Neural crest cell (in vitro differentiated cells): ENCODE measurements at regions not wholly inside any gene's neighbourhood (a gene's known extent, or its start where the extent isn't known, plus 50 kb on each side); places are given as distances from the start of the nearest gene placed in this dataset.
A peak's percentile ranks its signal among the peaks of the same experiment; 100 is the strongest.
"Not testable (repeated sequence)": the region's sequence is repeated elsewhere in the genome, so short reads cannot be mapped to it uniquely, and the experiment has no call there.

Experiments
- DNase-seq: peaks from one replicate; pipeline ENCODE4 v3.0.0; 2021; ENCODE audit warnings: low read depth, mixed read lengths, low spot score
- H3K27ac Mint-ChIP-seq: one replicate; pipeline ENCODE4 v1.8.0; 2021; ENCODE audit warnings: mild to moderate bottlenecking, mixed read lengths; ENCODE audit not compliant: unreplicated experiment
- H3K27me3 Mint-ChIP-seq: 2 replicates; pipeline ENCODE4 v1.8.0; 2021; ENCODE audit warnings: low read depth, mild to moderate bottlenecking, mixed read lengths
- H3K36me3 Mint-ChIP-seq: 2 replicates; pipeline ENCODE4 v1.8.0; 2021; ENCODE audit warnings: low read depth, mild to moderate bottlenecking, mixed read lengths
- H3K4me1 Mint-ChIP-seq: 2 replicates; pipeline ENCODE4 v1.8.0; 2021; ENCODE audit warnings: mixed read lengths
- H3K4me3 Mint-ChIP-seq: one replicate; pipeline ENCODE4 v1.8.0; 2021; ENCODE audit warnings: mild to moderate bottlenecking, mixed read lengths
- H3K9me3 Mint-ChIP-seq: 2 replicates; pipeline ENCODE4 v1.8.0; 2021; ENCODE audit warnings: mixed read lengths
- CTCF ChIP-seq: fragments of 200-600 bp; sonication (generic); conservative IDR thresholded peaks from 2 replicates; pipeline ENCODE4 v1.5.0; 2021; ENCODE audit warnings: antibody characterized with exemption, mild to moderate bottlenecking

DNA sequence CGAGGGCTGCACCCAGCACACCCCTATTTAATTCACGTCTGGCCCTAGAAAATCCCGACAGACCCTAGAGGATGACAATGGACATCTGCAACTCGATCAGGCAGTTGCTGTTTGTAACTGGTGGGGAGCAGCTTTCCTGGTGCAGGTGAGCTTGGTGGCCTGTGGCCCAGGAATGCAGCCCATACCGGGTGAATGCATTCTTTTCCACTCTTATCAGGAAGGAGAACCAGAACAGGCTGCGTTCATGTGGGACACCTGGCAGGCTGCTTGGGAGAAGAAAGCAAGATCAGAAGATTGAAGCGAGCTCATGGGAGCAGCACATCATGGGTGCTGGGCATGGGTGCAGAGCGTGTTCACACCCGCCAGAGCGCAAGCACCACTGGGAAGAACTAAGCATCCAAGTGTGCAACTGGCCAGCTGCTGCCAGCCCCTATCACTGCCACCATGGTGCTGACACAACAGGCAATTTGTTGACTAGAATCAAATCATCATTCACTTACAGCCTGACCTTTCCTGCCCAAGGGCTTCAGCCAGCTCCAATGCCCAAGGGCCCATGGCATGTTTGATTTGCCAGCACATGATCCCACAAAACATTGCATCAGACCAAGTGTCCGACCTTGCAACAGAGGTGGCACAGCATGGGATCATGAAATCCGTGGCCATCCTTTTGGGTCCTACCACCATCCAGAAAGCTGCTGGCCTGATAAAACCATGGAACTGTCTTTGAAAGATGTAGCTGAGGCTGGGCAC is 241.7 kb upstream of the ID2 start:
- peaks cover 2% of the 10 kb centered on the region for H3K9me3 Mint-ChIP-seq
- H3K4me1 Mint-ChIP-seq, result no peaks in the 10 kb centered on the region
- no peaks in the 10 kb centered on the region for H3K27me3 Mint-ChIP-seq
- H3K4me3 Mint-ChIP-seq, result no peak overlapping the region
- no peaks in the 10 kb centered on the region for H3K36me3 Mint-ChIP-seq
- no peak for TF ChIP-seq CTCF
- DNase-seq, result no peak
- no peak overlapping the region for H3K27ac Mint-ChIP-seq

DNA sequence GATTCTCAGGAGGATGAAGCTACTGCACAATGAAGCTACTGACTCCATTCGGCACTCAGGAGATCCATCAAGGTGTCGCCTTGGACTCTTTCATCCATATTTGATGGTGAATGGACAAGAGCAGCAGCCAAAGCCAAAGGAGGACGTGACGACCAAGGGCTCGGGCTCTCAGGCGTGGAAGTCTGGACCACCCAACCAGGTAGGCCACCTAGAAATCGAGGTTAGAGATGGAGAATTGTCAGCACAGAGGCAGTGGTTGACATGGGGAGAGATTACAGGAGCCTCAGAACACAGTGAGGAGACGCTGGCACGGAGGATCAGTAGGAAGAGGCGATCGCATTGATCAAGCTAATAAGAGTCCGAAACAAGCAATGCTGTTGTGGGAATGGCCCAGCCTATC is 240.5 kb upstream of the ID2 start:
- Mint-ChIP-seq H3K27ac (peak overlapping the region; percentile 68), H3K27me3 (no peaks in the 10 kb centered on the region)

GRCh38 chr2:8441986-8442385 is 239.9 kb upstream of the ID2 start:
- H3K4me1 Mint-ChIP-seq, result peaks cover 4% of the 10 kb centered on the region
- no peak for TF ChIP-seq CTCF
- H3K4me3 Mint-ChIP-seq, result no peak overlapping the region
- no peaks in the 10 kb centered on the region for H3K27me3 Mint-ChIP-seq
- peaks cover 2% of the 10 kb centered on the region for H3K9me3 Mint-ChIP-seq
- H3K36me3 Mint-ChIP-seq, result no peaks in the 10 kb centered on the region
- DNase-seq, result no peak
- no peak overlapping the region for H3K27ac Mint-ChIP-seq

More for the DNA sequence above, 240.5 kb upstream of the ID2 start:
- no peak for DNase-seq
- H3K9me3 Mint-ChIP-seq, result peaks cover 2% of the 10 kb centered on the region
- TF ChIP-seq CTCF, result no peak
- peaks cover 4% of the 10 kb centered on the region for H3K4me1 Mint-ChIP-seq
- H3K4me3 Mint-ChIP-seq, result no peak overlapping the region
- no peaks in the 10 kb centered on the region for H3K36me3 Mint-ChIP-seq

GRCh38 chr2:8442833-8443486 is 238.9 kb upstream of the ID2 start:
- Mint-ChIP-seq H3K27ac (no peak overlapping the region), H3K4me3 (no peak overlapping the region), H3K27me3 (no peaks in the 10 kb centered on the region), H3K9me3 (no peaks in the 10 kb centered on the region), H3K36me3 (no peaks in the 10 kb centered on the region), H3K4me1 (peaks cover 4% of the 10 kb centered on the region)
- no peak for TF ChIP-seq CTCF
- no peak for DNase-seq

DNA sequence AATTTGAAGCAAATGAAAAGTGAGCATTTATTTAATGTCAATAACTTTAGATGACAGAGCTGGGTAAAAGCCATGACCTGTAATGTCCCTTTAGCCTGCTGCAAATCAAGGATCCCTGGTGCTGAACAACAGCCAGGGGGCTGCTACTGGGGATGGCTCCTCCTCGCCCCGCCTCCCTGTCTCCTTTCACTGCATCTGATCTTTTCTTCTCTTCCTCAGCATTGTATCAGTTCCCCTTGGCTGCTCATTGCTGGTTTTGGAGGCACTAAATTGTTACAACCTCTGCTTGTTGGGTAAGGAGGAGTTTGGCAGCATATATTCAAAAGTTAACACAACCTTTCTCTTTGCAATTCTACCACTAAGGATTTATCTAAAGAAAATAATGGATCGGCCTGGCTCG is 236.3 kb upstream of the ID2 start:
- no peaks in the 10 kb centered on the region for H3K27me3 Mint-ChIP-seq
- no peak for DNase-seq
- H3K4me3 Mint-ChIP-seq, result no peak overlapping the region
- H3K9me3 Mint-ChIP-seq, result peaks cover 5% of the 10 kb centered on the region
- no peak for TF ChIP-seq CTCF
- H3K27ac Mint-ChIP-seq, result no peak overlapping the region
- peaks cover 4% of the 10 kb centered on the region for H3K4me1 Mint-ChIP-seq
- H3K36me3 Mint-ChIP-seq, result no peaks in the 10 kb centered on the region

- H3K4me1 Mint-ChIP-seq, DNase-seq, H3K36me3 Mint-ChIP-seq, H3K9me3 Mint-ChIP-seq, H3K27me3 Mint-ChIP-seq, H3K27ac Mint-ChIP-seq, H3K4me3 Mint-ChIP-seq: not testable (repeated sequence)
Observed at GRCh38 chr2:8446751-8447150, 235.1 kb upstream of the ID2 start.
